ENCODE measurements at regions not wholly inside any gene's neighbourhood (a gene's known extent, or its start where the extent isn't known, plus 50 kb on each side); places are given as distances from the start of the nearest gene placed in this dataset.
A peak's percentile ranks its signal among the peaks of the same experiment; 100 is the strongest.

DNA sequence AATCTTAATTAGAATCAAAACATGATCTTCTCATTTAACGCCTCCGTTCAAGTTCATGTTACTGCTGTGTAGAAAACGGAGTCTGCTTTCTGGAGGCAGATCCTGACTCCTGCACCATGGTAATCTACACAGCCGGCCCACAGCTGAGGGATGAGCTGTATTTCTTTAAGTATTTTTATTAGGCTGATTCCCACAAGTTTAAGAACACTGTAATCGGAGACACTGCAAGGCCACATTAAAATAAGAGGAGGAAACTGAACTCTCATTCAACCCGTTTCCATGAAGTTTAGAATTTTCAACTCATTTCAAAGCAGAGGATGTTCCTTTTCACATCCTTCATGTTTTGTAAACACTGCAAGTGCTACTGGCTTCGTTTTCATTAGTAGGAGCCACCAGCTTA is 372.2 kb downstream of the NFIB start:
- DNase-seq (ENCODE audit: low spot score) = no peak
- CTCF ChIA-PET = no interaction called here
- H3K27ac ChIP-seq = no peak overlapping the region
- TF ChIP-seq, protein P1, sequence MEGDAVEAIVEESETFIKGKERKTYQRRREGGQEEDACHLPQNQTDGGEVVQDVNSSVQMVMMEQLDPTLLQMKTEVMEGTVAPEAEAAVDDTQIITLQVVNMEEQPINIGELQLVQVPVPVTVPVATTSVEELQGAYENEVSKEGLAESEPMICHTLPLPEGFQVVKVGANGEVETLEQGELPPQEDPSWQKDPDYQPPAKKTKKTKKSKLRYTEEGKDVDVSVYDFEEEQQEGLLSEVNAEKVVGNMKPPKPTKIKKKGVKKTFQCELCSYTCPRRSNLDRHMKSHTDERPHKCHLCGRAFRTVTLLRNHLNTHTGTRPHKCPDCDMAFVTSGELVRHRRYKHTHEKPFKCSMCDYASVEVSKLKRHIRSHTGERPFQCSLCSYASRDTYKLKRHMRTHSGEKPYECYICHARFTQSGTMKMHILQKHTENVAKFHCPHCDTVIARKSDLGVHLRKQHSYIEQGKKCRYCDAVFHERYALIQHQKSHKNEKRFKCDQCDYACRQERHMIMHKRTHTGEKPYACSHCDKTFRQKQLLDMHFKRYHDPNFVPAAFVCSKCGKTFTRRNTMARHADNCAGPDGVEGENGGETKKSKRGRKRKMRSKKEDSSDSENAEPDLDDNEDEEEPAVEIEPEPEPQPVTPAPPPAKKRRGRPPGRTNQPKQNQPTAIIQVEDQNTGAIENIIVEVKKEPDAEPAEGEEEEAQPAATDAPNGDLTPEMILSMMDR (conservative IDR thresholded peaks at IDR 0.05; ENCODE audit: low read depth) = no peak
- POLR2A ChIA-PET (ENCODE audit: low non-redundant PET) = no interaction called here

DNA sequence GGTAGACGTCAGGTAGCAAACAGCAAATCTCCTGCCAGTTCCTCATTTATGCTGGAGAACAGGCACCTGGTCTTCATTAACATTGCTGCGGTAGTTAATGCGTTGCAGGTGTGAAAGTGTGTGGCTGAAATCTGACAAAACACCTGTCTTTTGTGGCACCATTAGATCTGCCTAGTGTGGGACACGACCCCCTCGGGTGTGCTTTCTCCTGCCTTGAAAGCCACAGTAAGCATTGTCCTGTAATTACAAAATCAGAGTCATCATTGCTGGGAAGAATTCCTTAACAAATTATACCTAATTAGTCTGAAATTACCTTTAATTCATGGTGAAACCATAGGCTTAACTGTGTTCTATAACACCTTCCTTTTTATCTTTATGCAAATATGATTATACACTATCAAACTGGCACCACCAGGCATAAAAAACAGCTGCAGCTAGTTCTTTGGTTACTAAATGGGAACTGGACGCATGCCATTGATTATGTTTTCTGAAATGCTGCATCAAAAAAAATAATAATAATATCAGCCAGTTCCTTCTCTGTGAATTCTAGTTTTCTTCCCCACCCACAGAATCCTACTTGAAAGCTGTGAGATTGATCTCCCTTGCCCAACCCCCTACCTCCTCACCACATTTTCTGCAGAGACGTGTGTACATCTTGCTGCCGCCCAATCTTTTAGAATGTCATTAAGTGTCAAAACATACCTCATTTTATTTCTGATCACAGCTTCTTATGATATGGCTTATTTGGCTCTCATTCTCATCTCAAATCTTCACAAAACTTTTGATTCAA is 374.0 kb downstream of the NFIB start:
- POLR2A ChIA-PET (ENCODE audit: low non-redundant PET) = no interaction called here
- DNase-seq (ENCODE audit: low spot score) = no peak
- TF ChIP-seq, protein P1 (conservative IDR thresholded peaks at IDR 0.05; ENCODE audit: low read depth) = no peak
- CTCF ChIA-PET = no interaction called here
- peak overlapping the region; percentile 39; the same call in 1 of the 2 replicates for H3K27ac ChIP-seq

- no peak overlapping the region for H3K27ac ChIP-seq
- DNase-seq (ENCODE audit: low spot score) = peak; percentile 18
- TF ChIP-seq, protein P1 (conservative IDR thresholded peaks at IDR 0.05; ENCODE audit: low read depth) = no peak
- ChIA-PET POLR2A (ENCODE audit: low non-redundant PET) (no interaction called here), CTCF (interaction anchor here (0.6 kb wide), 1 partner anchor 246 kb away, joined by 3 read pairs; no protein-coding TSS in a partner anchor)
Observed at GRCh38 chr9:13939134-13939533, 374.8 kb downstream of the NFIB start.

DNA sequence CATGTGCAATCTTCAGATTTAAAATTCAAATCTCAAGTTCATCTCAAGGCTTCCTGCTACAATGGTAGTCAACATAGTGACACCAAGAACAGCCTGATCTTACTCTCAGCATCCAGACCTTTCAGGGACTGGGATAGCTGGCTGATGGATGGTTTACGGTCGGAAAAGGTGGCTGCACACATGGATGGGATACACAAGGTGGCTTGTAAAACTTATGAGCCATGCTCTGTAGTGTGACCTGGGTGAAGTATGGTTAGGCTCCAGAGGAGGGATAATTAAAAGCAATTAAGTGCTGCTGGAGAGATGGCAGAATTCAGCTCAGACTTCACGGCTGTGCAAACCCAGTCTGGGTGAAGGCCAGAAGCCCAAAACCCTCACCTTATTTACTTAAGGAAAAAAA is 379.5 kb downstream of the NFIB start:
- DNase-seq (ENCODE audit: low spot score) = no peak
- TF ChIP-seq, protein P1 (conservative IDR thresholded peaks at IDR 0.05; ENCODE audit: low read depth) = no peak
- ChIA-PET POLR2A (ENCODE audit: low non-redundant PET) (no interaction called here), CTCF (no interaction called here)
- H3K27ac ChIP-seq = no peak overlapping the region

DNA sequence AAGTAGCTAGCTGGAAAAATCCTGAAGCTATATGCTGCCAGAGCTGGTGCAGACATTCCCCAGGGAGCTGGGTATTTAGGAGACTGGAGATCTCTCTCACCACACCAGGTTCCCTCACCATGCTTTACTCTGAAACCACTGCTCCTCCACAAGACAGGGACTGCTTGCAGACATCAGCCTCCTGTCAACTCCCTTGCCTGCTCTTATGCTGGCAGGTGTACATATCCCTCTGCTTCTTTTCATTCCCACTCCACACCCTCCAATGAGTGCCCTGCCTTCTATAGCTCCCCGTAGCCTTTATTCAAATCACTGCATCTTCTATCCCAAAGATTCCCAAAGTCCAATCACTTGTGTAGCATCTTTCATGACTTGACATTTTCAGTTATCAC is 380.7 kb downstream of the NFIB start:
- TF ChIP-seq, protein P1 (conservative IDR thresholded peaks at IDR 0.05; ENCODE audit: low read depth) = no peak
- ChIA-PET CTCF (no interaction called here), POLR2A (ENCODE audit: low non-redundant PET) (no interaction called here)
- H3K27ac ChIP-seq = no peak overlapping the region
- DNase-seq (ENCODE audit: low spot score) = no peak

GRCh38 chr9:13932528-13933267 is 381.2 kb downstream of the NFIB start:
- ChIA-PET CTCF (no interaction called here), POLR2A (ENCODE audit: low non-redundant PET) (no interaction called here)
- DNase-seq (ENCODE audit: low spot score) = no peak
- H3K27ac ChIP-seq = no peak overlapping the region
- TF ChIP-seq, protein P1 (conservative IDR thresholded peaks at IDR 0.05; ENCODE audit: low read depth) = no peak

Data from RWPE1 (cell line).